GM12891 (cell line): ENCODE measurements at regions not wholly inside any gene's neighbourhood (a gene's known extent, or its start where the extent isn't known, plus 50 kb on each side); places are given as distances from the start of the nearest gene placed in this dataset.

Experiments
- PAX5 ChIP-seq: IDR thresholded peaks from 2 replicates; pipeline ENCODE4 v1.6.1; 2011; ENCODE audit warnings: low read length, moderate library complexity, mild to moderate bottlenecking; ENCODE audit not compliant: insufficient read depth, severe bottlenecking
- POLR2A ChIP-seq: IDR thresholded peaks from 2 replicates; pipeline ENCODE4 v1.6.1; 2011; ENCODE audit warnings: low read depth, low read length, control low read depth
- POLR2AphosphoS5 ChIP-seq: IDR thresholded peaks from 2 replicates; pipeline ENCODE4 v1.6.1; 2011; ENCODE audit warnings: low read depth, low read length, control low read depth
- SPI1 ChIP-seq: IDR thresholded peaks from 2 replicates; pipeline ENCODE4 v1.6.1; 2011; ENCODE audit warnings: low read depth, low read length, control low read depth
- TAF1 ChIP-seq: IDR thresholded peaks from 2 replicates; pipeline ENCODE4 v1.6.1; 2011; ENCODE audit warnings: low read depth, low read length, control low read depth

GRCh38 chrX:88146577-88146976, 600.4 kb upstream of the CPXCR1 start:
- TF ChIP-seq TAF1 (no peak), POLR2A (no peak), SPI1 (no peak), POLR2AphosphoS5 (no peak), PAX5 (no peak)
